ENCODE measurements at regions not wholly inside any gene's neighbourhood (a gene's known extent, or its start where the extent isn't known, plus 50 kb on each side); places are given as distances from the start of the nearest gene placed in this dataset.

GRCh38 chr6:12410946-12411345, 120.8 kb downstream of the EDN1 start:
- TF ChIP-seq CTCF (IDR thresholded peaks at IDR 0.05) (no peak), POLR2A (IDR thresholded peaks at IDR 0.05) (no peak), POLR2AphosphoS5 (IDR thresholded peaks at IDR 0.05) (no peak)

All from breast epithelium (tissue), 3 donors.